PC-3 (cell line): ENCODE measurements at regions not wholly inside any gene's neighbourhood (a gene's known extent, or its start where the extent isn't known, plus 50 kb on each side); places are given as distances from the start of the nearest gene placed in this dataset.

Experiments used
- EZH2 ChIP-seq: fragments of 300-600 bp; sonication (generic); IDR thresholded peaks from one replicate; pipeline ENCODE4 v1.6.1; 2017; ENCODE audit warnings: antibody characterized with exemption, mild to moderate bottlenecking, low read length; ENCODE audit not compliant: unreplicated experiment
- TF ChIP-seq, protein P1 (sequence below): fragments of 300-600 bp; sonication (generic); conservative IDR thresholded peaks from 2 replicates; pipeline ENCODE4 v1.5.1; 2017; ENCODE audit warnings: antibody characterized with exemption, low read depth, mild to moderate bottlenecking, low read length

DNA sequence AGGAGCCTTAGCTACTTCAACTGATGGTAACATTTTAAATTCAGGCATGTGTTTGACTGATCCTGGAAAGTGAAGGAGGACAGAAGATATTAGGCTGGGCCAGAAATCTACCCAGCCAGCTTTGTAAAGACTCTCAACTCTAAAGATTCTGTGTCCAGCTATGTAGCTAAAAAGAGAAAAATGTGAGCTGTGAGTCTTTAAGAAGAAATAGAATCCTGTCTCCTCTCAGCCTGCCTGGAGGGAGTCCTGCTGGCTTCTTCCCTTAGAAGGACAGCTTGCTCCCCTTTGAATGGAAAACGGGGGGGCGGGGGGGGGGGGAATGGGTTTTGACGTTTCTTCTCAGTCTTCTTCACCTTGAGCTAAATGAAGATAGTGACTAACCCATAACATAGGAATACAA lies 54.3 kb upstream of the INTU start:
- TF ChIP-seq, protein P1, sequence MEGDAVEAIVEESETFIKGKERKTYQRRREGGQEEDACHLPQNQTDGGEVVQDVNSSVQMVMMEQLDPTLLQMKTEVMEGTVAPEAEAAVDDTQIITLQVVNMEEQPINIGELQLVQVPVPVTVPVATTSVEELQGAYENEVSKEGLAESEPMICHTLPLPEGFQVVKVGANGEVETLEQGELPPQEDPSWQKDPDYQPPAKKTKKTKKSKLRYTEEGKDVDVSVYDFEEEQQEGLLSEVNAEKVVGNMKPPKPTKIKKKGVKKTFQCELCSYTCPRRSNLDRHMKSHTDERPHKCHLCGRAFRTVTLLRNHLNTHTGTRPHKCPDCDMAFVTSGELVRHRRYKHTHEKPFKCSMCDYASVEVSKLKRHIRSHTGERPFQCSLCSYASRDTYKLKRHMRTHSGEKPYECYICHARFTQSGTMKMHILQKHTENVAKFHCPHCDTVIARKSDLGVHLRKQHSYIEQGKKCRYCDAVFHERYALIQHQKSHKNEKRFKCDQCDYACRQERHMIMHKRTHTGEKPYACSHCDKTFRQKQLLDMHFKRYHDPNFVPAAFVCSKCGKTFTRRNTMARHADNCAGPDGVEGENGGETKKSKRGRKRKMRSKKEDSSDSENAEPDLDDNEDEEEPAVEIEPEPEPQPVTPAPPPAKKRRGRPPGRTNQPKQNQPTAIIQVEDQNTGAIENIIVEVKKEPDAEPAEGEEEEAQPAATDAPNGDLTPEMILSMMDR = no peak
- TF ChIP-seq EZH2 = no peak
